H1 (cell line): ENCODE measurements at regions not wholly inside any gene's neighbourhood (a gene's known extent, or its start where the extent isn't known, plus 50 kb on each side); places are given as distances from the start of the nearest gene placed in this dataset.

Source experiments
- CTCF ChIA-PET: fragments of 300-600 bp; sonication (Branson Sonifier 250); formaldehyde crosslinking; loops from one replicate; lab custom pipeline; 2021; ENCODE audit not compliant: partially characterized antibody; lab: Charles Lee
- POLR2A ChIA-PET: fragments of 300-600 bp; sonication (Branson Sonifier 250); formaldehyde crosslinking; loops from one replicate; lab custom pipeline; 2021; ENCODE audit warnings: inconsistent platforms; ENCODE audit not compliant: partially characterized antibody; lab: Charles Lee
- DNase-seq, 2 experiments: peaks; one replicate each; pipeline versions ENCODE4 v3.0.0 to v3.0.0-alpha.2; 2010 to 2022; ENCODE audit warnings: low spot score in 2 of 2, low read depth in 1 of 2, mixed read lengths in 1 of 2
- FAIRE-seq: peaks from 2 replicates; lab custom pipeline; 2011; peaks lifted over from hg19 to GRCh38; lab: Jason Lieb, UNC
- H2AFZ ChIP-seq: 2 replicates; pipeline ENCODE4 v1.8.1; 2012; ENCODE audit warnings: low read length, inconsistent platforms
- H2AK5ac ChIP-seq: 2 replicates; pipeline ENCODE4 v1.6.1; 2013; ENCODE audit warnings: low read depth, low read length
- H2BK120ac ChIP-seq: replicated peaks from 2 replicates; pipeline ENCODE3; 2013; ENCODE audit warnings: low read depth, low read length, inconsistent platforms
- H2BK12ac ChIP-seq: 2 replicates; pipeline ENCODE4 v1.6.1; 2013; ENCODE audit warnings: low read depth, low read length
- H2BK15ac ChIP-seq: 2 replicates; pipeline ENCODE4 v1.6.1; 2013; ENCODE audit warnings: low read length
- H2BK20ac ChIP-seq: 2 replicates; pipeline ENCODE4 v1.6.1; 2013; ENCODE audit warnings: low read length
- H2BK5ac ChIP-seq: 2 replicates; pipeline ENCODE4 v1.6.1; 2013; ENCODE audit warnings: low read depth, low read length
- H3K14ac ChIP-seq: 2 replicates; pipeline ENCODE4 v1.6.1; 2013; ENCODE audit warnings: inconsistent platforms; ENCODE audit not compliant: insufficient read length
- H3K18ac ChIP-seq: 2 replicates; pipeline ENCODE4 v1.6.1; 2013; ENCODE audit warnings: low read length; ENCODE audit errors: extremely low read depth
- H3K23ac ChIP-seq: 2 replicates; pipeline ENCODE4 v1.6.1; 2013; ENCODE audit warnings: inconsistent platforms; ENCODE audit not compliant: insufficient read length
- H3K23me2 ChIP-seq: 2 replicates; pipeline ENCODE4 v1.6.1; 2013; ENCODE audit warnings: low read depth, low read length
- H3K27ac ChIP-seq: 2 replicates; pipeline ENCODE4 v1.6.1; 2011; ENCODE audit warnings: low read depth, low read length, inconsistent platforms
- H3K27me3 ChIP-seq, 4 experiments: replicated peaks in 1 of 4; 1 replicate in 1 of 4; 2 replicates in 3 of 4; pipeline versions ENCODE4 v1.6.1 to v1.8.1; 2011 to 2013; ENCODE audit warnings: low read length in 3 of 4, mild to moderate bottlenecking in 3 of 4, inconsistent platforms in 2 of 4, mixed read lengths in 2 of 4, moderate library complexity in 1 of 4; ENCODE audit not compliant: control insufficient read depth in 3 of 4, insufficient read depth in 3 of 4; ENCODE audit errors: extremely low read depth in 1 of 4
- H3K36me3 ChIP-seq, 4 experiments: 2 replicates each; pipeline versions ENCODE4 v1.6.1 to v1.8.1; 2011 to 2013; ENCODE audit warnings: mild to moderate bottlenecking in 4 of 4, low read length in 3 of 4, moderate library complexity in 2 of 4, control low read depth in 1 of 4, inconsistent platforms in 1 of 4; ENCODE audit not compliant: insufficient read depth in 4 of 4, control insufficient read depth in 2 of 4
- H3K4ac ChIP-seq: replicated peaks from 2 replicates; pipeline ENCODE3; 2013; ENCODE audit warnings: low read length, low read depth, mixed read lengths, inconsistent platforms; ENCODE audit not compliant: insufficient read length
- H3K4me1 ChIP-seq, 4 experiments: replicated peaks in 1 of 4; 1 replicate in 1 of 4; 2 replicates in 3 of 4; pipeline versions ENCODE4 v1.6.1 to v1.8.1; 2011 to 2013; ENCODE audit warnings: low read length in 3 of 4, inconsistent platforms in 2 of 4, mixed read lengths in 1 of 4; ENCODE audit not compliant: insufficient read depth in 4 of 4, control insufficient read depth in 3 of 4
- H3K4me2 ChIP-seq, 2 experiments: 2 replicates each; pipeline versions ENCODE4 v1.6.1 to v1.8.1; 2011 to 2013; ENCODE audit warnings: low read depth in 2 of 2, low read length in 2 of 2, control low read depth in 1 of 2, inconsistent platforms in 1 of 2, mild to moderate bottlenecking in 1 of 2; ENCODE audit not compliant: insufficient read depth in 1 of 2
- H3K4me3 ChIP-seq, 4 experiments: fragments of 200-600, 300-600 bp in 1 of 4; sonication (generic), shearing (Covaris generic), sonication (Bioruptor Twin) in 1 of 4; 2 replicates each; pipeline versions ENCODE4 v1.5.1 to v1.8.1; 2011 to 2016; ENCODE audit warnings: low read length in 4 of 4, low read depth in 3 of 4, control low read depth in 2 of 4, inconsistent platforms in 2 of 4, mild to moderate bottlenecking in 2 of 4, mixed read lengths in 1 of 4, moderate library complexity in 1 of 4; ENCODE audit not compliant: insufficient read depth in 2 of 4; ENCODE audit errors: extremely low read depth in 1 of 4
- H3K56ac ChIP-seq: replicated peaks from 2 replicates; pipeline ENCODE3; 2013; ENCODE audit warnings: low read depth, mild to moderate bottlenecking, mixed read lengths, low read length, inconsistent platforms; ENCODE audit not compliant: insufficient read length
- H3K79me1 ChIP-seq: 2 replicates; pipeline ENCODE4 v1.6.1; 2013; ENCODE audit warnings: low read depth, low read length, control low read depth
- H3K79me2 ChIP-seq, 2 experiments: 2 replicates each; pipeline versions ENCODE4 v1.6.1 to v1.8.1; 2012 to 2013; ENCODE audit warnings: low read length in 2 of 2, mild to moderate bottlenecking in 2 of 2, inconsistent platforms in 1 of 2; ENCODE audit not compliant: insufficient read depth in 2 of 2, control insufficient read depth in 1 of 2
- H3K9ac ChIP-seq, 4 experiments: replicated peaks in 1 of 4; 1 replicate in 1 of 4; 2 replicates in 3 of 4; pipeline versions ENCODE4 v1.6.1 to v1.8.1; 2011 to 2013; ENCODE audit warnings: low read depth in 3 of 4, low read length in 3 of 4, control low read depth in 2 of 4, mild to moderate bottlenecking in 2 of 4, moderate library complexity in 2 of 4, inconsistent platforms in 1 of 4; ENCODE audit errors: extremely low read depth in 1 of 4
- H3K9me3 ChIP-seq, 2 experiments: 2 replicates each; pipeline versions ENCODE4 v1.6.1 to v1.8.1; 2012 to 2013; ENCODE audit warnings: mild to moderate bottlenecking in 2 of 2, moderate library complexity in 2 of 2, control low read depth in 1 of 2, inconsistent platforms in 1 of 2, low read depth in 1 of 2, low read length in 1 of 2, mixed read lengths in 1 of 2; ENCODE audit not compliant: insufficient read depth in 2 of 2
- H4K20me1 ChIP-seq, 2 experiments: replicated peaks in 1 of 2; 2 replicates each; pipeline versions ENCODE3 to v1.8.1; 2011 to 2013; ENCODE audit warnings: inconsistent platforms in 2 of 2, low read length in 2 of 2, mild to moderate bottlenecking in 1 of 2; ENCODE audit not compliant: insufficient read depth in 2 of 2, control insufficient read depth in 1 of 2
- H4K5ac ChIP-seq: 2 replicates; pipeline ENCODE4 v1.6.1; 2013; ENCODE audit warnings: low read length, low read depth, mixed read lengths, inconsistent platforms; ENCODE audit not compliant: insufficient read length
- H4K8ac ChIP-seq: 2 replicates; pipeline ENCODE4 v1.8.0; 2013; ENCODE audit warnings: mild to moderate bottlenecking, moderate library complexity, low read length, inconsistent platforms; ENCODE audit not compliant: insufficient read depth; ENCODE audit errors: extremely low read depth
- H4K91ac ChIP-seq: replicated peaks from 2 replicates; pipeline ENCODE3; 2013; ENCODE audit warnings: low read length, mixed read lengths, inconsistent platforms; ENCODE audit not compliant: insufficient read length
- whole genome bisulfite sequencing, 2 experiments: shearing (Covaris generic) in 1 of 2; methylation state at CpG; one replicate each; pipeline versions ENCODE4 v1.1.6 to v1.1.7; 2013 to 2015; ENCODE audit warnings: low lambda C conversion rate in 2 of 2, mixed read lengths in 2 of 2, inconsistent platforms in 1 of 2, low coverage in 1 of 2, missing lambda C conversion rate in 1 of 2; ENCODE audit not compliant: insufficient replicate concordance in 2 of 2, insufficient coverage in 1 of 2, insufficient read length in 1 of 2; ENCODE audit errors: extremely low coverage in 1 of 2, missing lambda C conversion rate in 1 of 2; 5-methylcytosine and 5-hydroxymethylcytosine counted together
- TF ChIP-seq, protein P1 (sequence below): fragments of 300-600 bp; sonication (generic); IDR thresholded peaks from 2 replicates; pipeline ENCODE4 v1.7.1; 2012; ENCODE audit warnings: low read length, moderate library complexity, mild to moderate bottlenecking, inconsistent platforms; ENCODE audit not compliant: insufficient replicate concordance

GRCh38 chr3:1787094-1787493 lies 311.6 kb upstream of the CNTN4 start:
- Histone ChIP-seq H3K79me1 (no peaks in the 10 kb centered on the region), H4K91ac (no peak overlapping the region), H4K20me1 (no peaks in the 10 kb centered on the region), H3K18ac (no peak overlapping the region), H2BK5ac (no peak overlapping the region), H3K9me3 (no peaks in the 10 kb centered on the region), H2BK12ac (no peak overlapping the region), H2BK20ac (no peak overlapping the region), H3K36me3 (no peaks in the 10 kb centered on the region), H3K9ac (no peak overlapping the region), H3K79me2 (no peaks in the 10 kb centered on the region), H3K4me1 (no peaks in the 10 kb centered on the region), H2AFZ (no peak overlapping the region), H3K23me2 (no peaks in the 10 kb centered on the region; the same call in 1 of the 2 replicates), H2BK15ac (no peak overlapping the region), H3K4ac (no peak overlapping the region), H3K27me3 (no peaks in the 10 kb centered on the region), H4K8ac (no peak overlapping the region), H4K5ac (no peak overlapping the region), H3K14ac (no peak overlapping the region), H3K27ac (no peak overlapping the region), H3K4me2 (no peak overlapping the region), H3K56ac (no peak overlapping the region), H2BK120ac (no peak overlapping the region), H2AK5ac (no peak overlapping the region), H3K23ac (no peak overlapping the region), H3K4me3 (no peak overlapping the region)
- DNase-seq (no peak), FAIRE-seq (no peak)
- 92% methylated on average over 3 of the region's 3 CpGs; no CpG with 5 or more reads in 1 of the 2 experiments for WGBS, 2 experiments
- ChIA-PET CTCF (interaction anchor here (0.8 to 1.6 kb wide), 2 partner anchors 47 to 536 kb away, joined by 3 to 4 read pairs; no protein-coding TSS in a partner anchor), POLR2A (no interaction called here)
- TF ChIP-seq, protein P1, sequence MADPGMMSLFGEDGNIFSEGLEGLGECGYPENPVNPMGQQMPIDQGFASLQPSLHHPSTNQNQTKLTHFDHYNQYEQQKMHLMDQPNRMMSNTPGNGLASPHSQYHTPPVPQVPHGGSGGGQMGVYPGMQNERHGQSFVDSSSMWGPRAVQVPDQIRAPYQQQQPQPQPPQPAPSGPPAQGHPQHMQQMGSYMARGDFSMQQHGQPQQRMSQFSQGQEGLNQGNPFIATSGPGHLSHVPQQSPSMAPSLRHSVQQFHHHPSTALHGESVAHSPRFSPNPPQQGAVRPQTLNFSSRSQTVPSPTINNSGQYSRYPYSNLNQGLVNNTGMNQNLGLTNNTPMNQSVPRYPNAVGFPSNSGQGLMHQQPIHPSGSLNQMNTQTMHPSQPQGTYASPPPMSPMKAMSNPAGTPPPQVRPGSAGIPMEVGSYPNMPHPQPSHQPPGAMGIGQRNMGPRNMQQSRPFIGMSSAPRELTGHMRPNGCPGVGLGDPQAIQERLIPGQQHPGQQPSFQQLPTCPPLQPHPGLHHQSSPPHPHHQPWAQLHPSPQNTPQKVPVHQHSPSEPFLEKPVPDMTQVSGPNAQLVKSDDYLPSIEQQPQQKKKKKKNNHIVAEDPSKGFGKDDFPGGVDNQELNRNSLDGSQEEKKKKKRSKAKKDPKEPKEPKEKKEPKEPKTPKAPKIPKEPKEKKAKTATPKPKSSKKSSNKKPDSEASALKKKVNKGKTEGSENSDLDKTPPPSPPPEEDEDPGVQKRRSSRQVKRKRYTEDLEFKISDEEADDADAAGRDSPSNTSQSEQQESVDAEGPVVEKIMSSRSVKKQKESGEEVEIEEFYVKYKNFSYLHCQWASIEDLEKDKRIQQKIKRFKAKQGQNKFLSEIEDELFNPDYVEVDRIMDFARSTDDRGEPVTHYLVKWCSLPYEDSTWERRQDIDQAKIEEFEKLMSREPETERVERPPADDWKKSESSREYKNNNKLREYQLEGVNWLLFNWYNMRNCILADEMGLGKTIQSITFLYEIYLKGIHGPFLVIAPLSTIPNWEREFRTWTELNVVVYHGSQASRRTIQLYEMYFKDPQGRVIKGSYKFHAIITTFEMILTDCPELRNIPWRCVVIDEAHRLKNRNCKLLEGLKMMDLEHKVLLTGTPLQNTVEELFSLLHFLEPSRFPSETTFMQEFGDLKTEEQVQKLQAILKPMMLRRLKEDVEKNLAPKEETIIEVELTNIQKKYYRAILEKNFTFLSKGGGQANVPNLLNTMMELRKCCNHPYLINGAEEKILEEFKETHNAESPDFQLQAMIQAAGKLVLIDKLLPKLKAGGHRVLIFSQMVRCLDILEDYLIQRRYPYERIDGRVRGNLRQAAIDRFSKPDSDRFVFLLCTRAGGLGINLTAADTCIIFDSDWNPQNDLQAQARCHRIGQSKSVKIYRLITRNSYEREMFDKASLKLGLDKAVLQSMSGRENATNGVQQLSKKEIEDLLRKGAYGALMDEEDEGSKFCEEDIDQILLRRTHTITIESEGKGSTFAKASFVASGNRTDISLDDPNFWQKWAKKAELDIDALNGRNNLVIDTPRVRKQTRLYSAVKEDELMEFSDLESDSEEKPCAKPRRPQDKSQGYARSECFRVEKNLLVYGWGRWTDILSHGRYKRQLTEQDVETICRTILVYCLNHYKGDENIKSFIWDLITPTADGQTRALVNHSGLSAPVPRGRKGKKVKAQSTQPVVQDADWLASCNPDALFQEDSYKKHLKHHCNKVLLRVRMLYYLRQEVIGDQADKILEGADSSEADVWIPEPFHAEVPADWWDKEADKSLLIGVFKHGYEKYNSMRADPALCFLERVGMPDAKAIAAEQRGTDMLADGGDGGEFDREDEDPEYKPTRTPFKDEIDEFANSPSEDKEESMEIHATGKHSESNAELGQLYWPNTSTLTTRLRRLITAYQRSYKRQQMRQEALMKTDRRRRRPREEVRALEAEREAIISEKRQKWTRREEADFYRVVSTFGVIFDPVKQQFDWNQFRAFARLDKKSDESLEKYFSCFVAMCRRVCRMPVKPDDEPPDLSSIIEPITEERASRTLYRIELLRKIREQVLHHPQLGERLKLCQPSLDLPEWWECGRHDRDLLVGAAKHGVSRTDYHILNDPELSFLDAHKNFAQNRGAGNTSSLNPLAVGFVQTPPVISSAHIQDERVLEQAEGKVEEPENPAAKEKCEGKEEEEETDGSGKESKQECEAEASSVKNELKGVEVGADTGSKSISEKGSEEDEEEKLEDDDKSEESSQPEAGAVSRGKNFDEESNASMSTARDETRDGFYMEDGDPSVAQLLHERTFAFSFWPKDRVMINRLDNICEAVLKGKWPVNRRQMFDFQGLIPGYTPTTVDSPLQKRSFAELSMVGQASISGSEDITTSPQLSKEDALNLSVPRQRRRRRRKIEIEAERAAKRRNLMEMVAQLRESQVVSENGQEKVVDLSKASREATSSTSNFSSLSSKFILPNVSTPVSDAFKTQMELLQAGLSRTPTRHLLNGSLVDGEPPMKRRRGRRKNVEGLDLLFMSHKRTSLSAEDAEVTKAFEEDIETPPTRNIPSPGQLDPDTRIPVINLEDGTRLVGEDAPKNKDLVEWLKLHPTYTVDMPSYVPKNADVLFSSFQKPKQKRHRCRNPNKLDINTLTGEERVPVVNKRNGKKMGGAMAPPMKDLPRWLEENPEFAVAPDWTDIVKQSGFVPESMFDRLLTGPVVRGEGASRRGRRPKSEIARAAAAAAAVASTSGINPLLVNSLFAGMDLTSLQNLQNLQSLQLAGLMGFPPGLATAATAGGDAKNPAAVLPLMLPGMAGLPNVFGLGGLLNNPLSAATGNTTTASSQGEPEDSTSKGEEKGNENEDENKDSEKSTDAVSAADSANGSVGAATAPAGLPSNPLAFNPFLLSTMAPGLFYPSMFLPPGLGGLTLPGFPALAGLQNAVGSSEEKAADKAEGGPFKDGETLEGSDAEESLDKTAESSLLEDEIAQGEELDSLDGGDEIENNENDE, result no peak
